ENCODE measurements at regions not wholly inside any gene's neighbourhood (a gene's known extent, or its start where the extent isn't known, plus 50 kb on each side); places are given as distances from the start of the nearest gene placed in this dataset.

- no peaks in the 10 kb centered on the region for H3K27me3 Mint-ChIP-seq
- peaks cover 2% of the 10 kb centered on the region for H3K9me3 Mint-ChIP-seq (ENCODE audit: low read depth)
- CTCF ChIA-PET = no interaction called here
- H3K36me3 Mint-ChIP-seq = no peaks in the 10 kb centered on the region
- no peaks in the 10 kb centered on the region for H3K4me1 Mint-ChIP-seq
- DNase-seq = no peak
- no peak for ATAC-seq
- no peak overlapping the region for H3K27ac Mint-ChIP-seq
- no peak overlapping the region for H3K4me3 Mint-ChIP-seq
Measured at GRCh38 chr13:112184851-112185371, 118.0 kb downstream of the SOX1 start.

DNA sequence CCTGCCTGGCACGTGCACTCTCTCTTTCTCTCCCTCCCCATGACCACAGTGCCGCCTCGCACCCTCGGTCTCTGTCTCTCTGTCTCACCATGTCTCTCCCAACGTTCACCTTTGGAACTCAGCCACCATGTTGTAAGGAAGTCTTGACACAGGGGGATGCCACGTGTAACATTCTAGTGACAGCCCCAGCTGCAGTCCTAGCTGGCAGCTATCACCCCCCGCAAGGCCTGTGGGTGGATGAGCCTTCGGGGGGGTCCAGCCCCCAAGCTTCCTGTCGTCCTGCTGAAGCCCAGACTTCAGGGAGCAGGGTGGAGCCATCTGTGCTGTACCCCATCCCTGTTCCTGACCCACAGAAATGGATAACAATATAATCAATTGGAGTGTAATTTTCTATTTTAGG, 118.5 kb downstream of the SOX1 start:
- CTCF ChIA-PET = no interaction called here
- Mint-ChIP-seq H3K9me3 (ENCODE audit: low read depth) (peaks cover 2% of the 10 kb centered on the region), H3K4me1 (no peaks in the 10 kb centered on the region), H3K4me3 (no peak overlapping the region), H3K36me3 (no peaks in the 10 kb centered on the region), H3K27me3 (no peaks in the 10 kb centered on the region), H3K27ac (no peak overlapping the region)
- no peak for ATAC-seq
- DNase-seq = no peak

DNA sequence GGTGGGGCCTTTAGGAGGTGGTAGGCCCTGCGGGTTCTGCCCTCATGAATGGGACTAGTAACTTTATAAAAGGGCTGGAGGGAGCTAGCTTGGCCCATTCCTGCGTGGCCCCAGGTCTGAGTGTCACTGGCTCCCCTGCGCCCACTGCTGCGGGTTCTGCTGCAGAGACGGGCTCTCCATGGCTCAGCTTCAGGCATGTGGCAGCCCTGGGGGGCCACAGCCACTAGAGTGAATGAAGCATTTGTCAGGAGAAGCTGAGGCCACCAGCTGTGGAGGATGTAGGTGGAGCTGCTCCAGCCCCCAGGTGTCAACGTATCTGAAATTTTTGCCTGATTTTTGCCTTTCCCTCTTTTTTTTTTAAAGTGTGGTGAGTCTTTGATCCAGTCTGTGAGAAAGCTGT, 119.1 kb downstream of the SOX1 start:
- H3K27me3 Mint-ChIP-seq = no peaks in the 10 kb centered on the region
- H3K9me3 Mint-ChIP-seq (ENCODE audit: low read depth) = peaks cover 2% of the 10 kb centered on the region
- CTCF ChIA-PET = interaction anchor here (0.6 kb wide), 1 partner anchor 758 kb away, joined by 3 read pairs; no protein-coding TSS in a partner anchor

GRCh38 chr13:112187527-112188297, 120.8 kb downstream of the SOX1 start:
- H3K27ac Mint-ChIP-seq = no peak overlapping the region
- no peaks in the 10 kb centered on the region for H3K27me3 Mint-ChIP-seq
- CTCF ChIA-PET = no interaction called here
- DNase-seq (no peak), ATAC-seq (no peak)
- H3K36me3 Mint-ChIP-seq = no peaks in the 10 kb centered on the region
- H3K4me1 Mint-ChIP-seq = no peaks in the 10 kb centered on the region
- H3K4me3 Mint-ChIP-seq = no peak overlapping the region
- peaks cover 4% of the 10 kb centered on the region for H3K9me3 Mint-ChIP-seq (ENCODE audit: low read depth)

More for the DNA sequence above, 119.1 kb downstream of the SOX1 start:
- H3K27ac Mint-ChIP-seq = no peak overlapping the region
- no peaks in the 10 kb centered on the region for H3K36me3 Mint-ChIP-seq
- no peak for DNase-seq
- no peak for ATAC-seq
- H3K4me3 Mint-ChIP-seq = no peak overlapping the region
- no peaks in the 10 kb centered on the region for H3K4me1 Mint-ChIP-seq

DNA sequence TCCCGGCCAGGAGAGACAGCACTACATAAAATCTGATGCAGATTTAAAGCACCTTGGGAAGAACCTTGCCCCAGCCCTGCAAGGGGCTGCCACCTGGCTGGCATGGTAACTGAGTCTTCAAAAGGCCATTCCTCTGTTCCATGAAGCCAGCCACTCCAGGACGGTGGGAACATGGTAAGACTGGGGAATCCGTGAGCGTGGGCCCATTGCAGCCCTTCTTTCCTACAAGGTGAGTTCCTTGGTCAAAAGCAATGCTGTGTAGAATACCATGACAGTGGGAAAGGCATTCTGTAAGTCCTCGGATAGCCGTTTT, 121.3 kb downstream of the SOX1 start:
- no peaks in the 10 kb centered on the region for H3K36me3 Mint-ChIP-seq
- H3K27me3 Mint-ChIP-seq = no peaks in the 10 kb centered on the region
- DNase-seq = no peak
- no peak for ATAC-seq
- no peak overlapping the region for H3K27ac Mint-ChIP-seq
- peaks cover 10% of the 10 kb centered on the region for H3K9me3 Mint-ChIP-seq (ENCODE audit: low read depth)
- CTCF ChIA-PET = no interaction called here
- H3K4me3 Mint-ChIP-seq = no peak overlapping the region
- H3K4me1 Mint-ChIP-seq = no peaks in the 10 kb centered on the region

GRCh38 chr13:112193463-112194166, 126.7 kb downstream of the SOX1 start:
- no peaks in the 10 kb centered on the region for H3K36me3 Mint-ChIP-seq
- DNase-seq (no peak), ATAC-seq (no peak)
- no peak overlapping the region for H3K4me3 Mint-ChIP-seq
- no peaks in the 10 kb centered on the region for H3K4me1 Mint-ChIP-seq
- H3K27me3 Mint-ChIP-seq = no peaks in the 10 kb centered on the region
- H3K9me3 Mint-ChIP-seq (ENCODE audit: low read depth) = peaks cover 10% of the 10 kb centered on the region
- CTCF ChIA-PET = no interaction called here
- no peak overlapping the region for H3K27ac Mint-ChIP-seq

GRCh38 chr13:112194167-112194530, 127.2 kb downstream of the SOX1 start:
- Mint-ChIP-seq H3K27ac (no peak overlapping the region), H3K4me1 (no peaks in the 10 kb centered on the region), H3K4me3 (no peak overlapping the region), H3K27me3 (no peaks in the 10 kb centered on the region), H3K9me3 (ENCODE audit: low read depth) (peaks cover 8% of the 10 kb centered on the region), H3K36me3 (no peaks in the 10 kb centered on the region)
- ATAC-seq = no peak
- DNase-seq = no peak
- CTCF ChIA-PET = no interaction called here

DNA sequence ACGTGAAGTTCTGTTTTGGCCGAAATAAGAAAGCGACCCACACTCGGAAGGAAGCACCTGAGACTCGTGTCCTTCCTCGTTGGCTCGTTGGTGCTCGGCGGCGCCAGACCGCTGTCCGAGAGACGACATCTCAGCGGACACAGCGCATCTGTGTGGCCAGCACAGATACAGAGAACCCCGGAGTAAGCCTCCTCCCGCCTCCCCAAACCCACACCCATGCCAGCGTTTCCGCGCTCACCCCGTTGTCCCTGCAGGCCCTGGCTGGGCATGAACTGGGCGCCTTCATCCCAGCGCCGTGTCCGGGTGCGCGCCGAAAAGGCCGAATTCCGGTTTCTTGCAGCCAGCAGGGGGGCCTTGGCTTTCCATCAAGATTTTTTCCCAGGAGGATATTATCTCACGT, 127.6 kb downstream of the SOX1 start:
- Mint-ChIP-seq H3K9me3 (ENCODE audit: low read depth) (peaks cover 8% of the 10 kb centered on the region), H3K27ac (no peak overlapping the region), H3K4me1 (no peaks in the 10 kb centered on the region), H3K36me3 (no peaks in the 10 kb centered on the region), H3K4me3 (no peak overlapping the region), H3K27me3 (no peaks in the 10 kb centered on the region)
- CTCF ChIA-PET = no interaction called here
- DNase-seq (no peak), ATAC-seq (no peak)

DNA sequence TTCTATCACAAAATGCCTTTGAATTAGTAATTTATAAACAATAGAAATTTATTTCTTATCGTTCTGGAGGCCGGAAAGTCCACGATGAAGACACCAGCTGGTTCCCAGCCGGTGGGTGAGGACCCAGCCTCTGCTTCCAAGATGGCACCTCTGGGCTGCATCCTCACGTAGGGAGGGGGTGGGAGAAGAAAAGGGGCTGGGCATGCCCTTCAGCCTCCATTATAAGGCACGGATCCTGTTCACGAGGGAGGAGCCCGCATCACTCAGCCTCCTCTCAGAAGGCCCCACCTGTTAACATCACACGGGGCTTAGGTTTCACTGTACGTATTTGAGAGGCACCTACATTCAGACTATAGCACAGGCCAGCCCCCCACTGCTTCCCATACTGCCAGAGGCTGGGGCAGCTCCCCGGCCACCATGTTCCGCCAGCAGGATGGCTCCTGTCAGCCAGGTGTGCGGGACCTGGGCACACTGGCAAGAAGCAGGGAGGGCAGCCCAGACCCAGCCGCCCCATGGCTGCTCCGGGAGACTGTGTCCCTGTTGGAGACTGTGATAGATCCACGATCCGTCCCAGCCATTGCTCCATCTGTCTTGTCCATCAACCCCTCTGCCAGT, 131.6 kb downstream of the SOX1 start:
- CTCF ChIA-PET = no interaction called here
- Mint-ChIP-seq H3K27ac (no peak overlapping the region), H3K36me3 (no peaks in the 10 kb centered on the region), H3K4me1 (no peaks in the 10 kb centered on the region), H3K4me3 (no peak overlapping the region), H3K9me3 (ENCODE audit: low read depth) (no peaks in the 10 kb centered on the region), H3K27me3 (no peaks in the 10 kb centered on the region)
- ATAC-seq = no peak
- DNase-seq = no peak

- Mint-ChIP-seq H3K4me3 (no peak overlapping the region), H3K27me3 (peaks cover 17% of the 10 kb centered on the region), H3K27ac (no peak overlapping the region), H3K36me3 (no peaks in the 10 kb centered on the region), H3K4me1 (peaks cover 4% of the 10 kb centered on the region), H3K9me3 (ENCODE audit: low read depth) (no peaks in the 10 kb centered on the region)
- no peak for ATAC-seq
- DNase-seq = no peak
- CTCF ChIA-PET = no interaction called here
Measured at GRCh38 chr13:112200200-112200599, 133.3 kb downstream of the SOX1 start.

- peaks cover 12% of the 10 kb centered on the region for H3K4me1 Mint-ChIP-seq
- ATAC-seq (no peak), DNase-seq (no peak)
- no peak overlapping the region for H3K4me3 Mint-ChIP-seq
- H3K36me3 Mint-ChIP-seq = no peaks in the 10 kb centered on the region
- no peaks in the 10 kb centered on the region for H3K9me3 Mint-ChIP-seq (ENCODE audit: low read depth)
- H3K27ac Mint-ChIP-seq = no peak overlapping the region
- CTCF ChIA-PET = no interaction called here
- H3K27me3 Mint-ChIP-seq = peaks cover 35% of the 10 kb centered on the region
Measured at GRCh38 chr13:112202266-112202665, 135.3 kb downstream of the SOX1 start.

- Mint-ChIP-seq H3K27me3 (peaks cover 38% of the 10 kb centered on the region), H3K9me3 (ENCODE audit: low read depth) (no peaks in the 10 kb centered on the region)
Measured at GRCh38 chr13:112202966-112203365, 136.0 kb downstream of the SOX1 start.

DNA sequence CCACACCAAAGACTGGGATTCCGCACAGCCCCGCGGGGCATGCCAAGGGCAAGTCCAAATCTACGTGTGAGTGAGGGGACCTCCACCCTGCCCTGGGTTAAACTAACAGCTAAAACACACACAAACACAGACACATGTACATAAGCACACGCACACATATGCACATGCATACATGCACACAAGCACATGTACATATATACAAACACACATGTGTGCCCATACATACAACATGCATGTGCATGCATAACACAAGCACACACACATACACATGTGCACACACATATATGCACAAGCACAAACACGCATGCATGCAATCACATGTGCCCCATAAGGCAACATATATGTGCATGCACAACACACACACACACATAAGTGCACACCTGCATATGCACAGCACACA, 136.7 kb downstream of the SOX1 start:
- Mint-ChIP-seq H3K27me3 (peaks cover 38% of the 10 kb centered on the region), H3K4me1 (peaks cover 12% of the 10 kb centered on the region), H3K36me3 (no peaks in the 10 kb centered on the region), H3K9me3 (ENCODE audit: low read depth) (no peaks in the 10 kb centered on the region), H3K4me3 (no peak overlapping the region), H3K27ac (no peak overlapping the region)
- ATAC-seq (no peak), DNase-seq (no peak)
- CTCF ChIA-PET = no interaction called here

More at GRCh38 chr13:112202966-112203365, 136.0 kb downstream of the SOX1 start:
- Mint-ChIP-seq H3K36me3 (no peaks in the 10 kb centered on the region), H3K4me1 (peaks cover 12% of the 10 kb centered on the region), H3K4me3 (no peak overlapping the region), H3K27ac (no peak overlapping the region)
- CTCF ChIA-PET = no interaction called here
- no peak for ATAC-seq
- no peak for DNase-seq
